GM12892 (cell line): ENCODE measurements at regions not wholly inside any gene's neighbourhood (a gene's known extent, or its start where the extent isn't known, plus 50 kb on each side); places are given as distances from the start of the nearest gene placed in this dataset.

Experiments
- POLR2A ChIP-seq: IDR thresholded peaks from 2 replicates; pipeline ENCODE4 v1.6.1; 2011; ENCODE audit warnings: low read depth, low read length, control low read depth
- POLR2AphosphoS5 ChIP-seq: IDR thresholded peaks from 2 replicates; pipeline ENCODE4 v1.6.1; 2011; ENCODE audit warnings: low read depth, low read length, control low read depth
- TAF1 ChIP-seq: IDR thresholded peaks from 2 replicates; pipeline ENCODE4 v1.6.1; 2011; ENCODE audit warnings: low read depth, mild to moderate bottlenecking, control low read depth, low read length, borderline replicate concordance

- no peak for TF ChIP-seq POLR2A
- TF ChIP-seq POLR2AphosphoS5, result no peak
- no peak for TF ChIP-seq TAF1
These were observed 233.9 kb upstream of the NEGR1 start for GRCh38 chr1:72516264-72516663.
